H1 (cell line): ENCODE measurements at regions not wholly inside any gene's neighbourhood (a gene's known extent, or its start where the extent isn't known, plus 50 kb on each side); places are given as distances from the start of the nearest gene placed in this dataset.

Source experiments
- CTCF ChIA-PET: fragments of 300-600 bp; sonication (Branson Sonifier 250); formaldehyde crosslinking; loops from one replicate; lab custom pipeline; 2021; ENCODE audit not compliant: partially characterized antibody; lab: Charles Lee
- POLR2A ChIA-PET: fragments of 300-600 bp; sonication (Branson Sonifier 250); formaldehyde crosslinking; loops from one replicate; lab custom pipeline; 2021; ENCODE audit warnings: inconsistent platforms; ENCODE audit not compliant: partially characterized antibody; lab: Charles Lee
- DNase-seq, 2 experiments: peaks; one replicate each; pipeline versions ENCODE4 v3.0.0 to v3.0.0-alpha.2; 2010 to 2022; ENCODE audit warnings: low spot score in 2 of 2, low read depth in 1 of 2, mixed read lengths in 1 of 2
- FAIRE-seq: peaks from 2 replicates; lab custom pipeline; 2011; peaks lifted over from hg19 to GRCh38; lab: Jason Lieb, UNC
- H2AFZ ChIP-seq: 2 replicates; pipeline ENCODE4 v1.8.1; 2012; ENCODE audit warnings: low read length, inconsistent platforms
- H2AK5ac ChIP-seq: 2 replicates; pipeline ENCODE4 v1.6.1; 2013; ENCODE audit warnings: low read depth, low read length
- H2BK120ac ChIP-seq: replicated peaks from 2 replicates; pipeline ENCODE3; 2013; ENCODE audit warnings: low read depth, low read length, inconsistent platforms
- H2BK12ac ChIP-seq: 2 replicates; pipeline ENCODE4 v1.6.1; 2013; ENCODE audit warnings: low read depth, low read length
- H2BK15ac ChIP-seq: 2 replicates; pipeline ENCODE4 v1.6.1; 2013; ENCODE audit warnings: low read length
- H2BK20ac ChIP-seq: 2 replicates; pipeline ENCODE4 v1.6.1; 2013; ENCODE audit warnings: low read length
- H2BK5ac ChIP-seq: 2 replicates; pipeline ENCODE4 v1.6.1; 2013; ENCODE audit warnings: low read depth, low read length
- H3K14ac ChIP-seq: 2 replicates; pipeline ENCODE4 v1.6.1; 2013; ENCODE audit warnings: inconsistent platforms; ENCODE audit not compliant: insufficient read length
- H3K18ac ChIP-seq: 2 replicates; pipeline ENCODE4 v1.6.1; 2013; ENCODE audit warnings: low read length; ENCODE audit errors: extremely low read depth
- H3K23ac ChIP-seq: 2 replicates; pipeline ENCODE4 v1.6.1; 2013; ENCODE audit warnings: inconsistent platforms; ENCODE audit not compliant: insufficient read length
- H3K23me2 ChIP-seq: 2 replicates; pipeline ENCODE4 v1.6.1; 2013; ENCODE audit warnings: low read depth, low read length
- H3K27ac ChIP-seq: 2 replicates; pipeline ENCODE4 v1.6.1; 2011; ENCODE audit warnings: low read depth, low read length, inconsistent platforms
- H3K27me3 ChIP-seq, 4 experiments: replicated peaks in 1 of 4; 1 replicate in 1 of 4; 2 replicates in 3 of 4; pipeline versions ENCODE4 v1.6.1 to v1.8.1; 2011 to 2013; ENCODE audit warnings: low read length in 3 of 4, mild to moderate bottlenecking in 3 of 4, inconsistent platforms in 2 of 4, mixed read lengths in 2 of 4, moderate library complexity in 1 of 4; ENCODE audit not compliant: control insufficient read depth in 3 of 4, insufficient read depth in 3 of 4; ENCODE audit errors: extremely low read depth in 1 of 4
- H3K36me3 ChIP-seq, 4 experiments: 2 replicates each; pipeline versions ENCODE4 v1.6.1 to v1.8.1; 2011 to 2013; ENCODE audit warnings: mild to moderate bottlenecking in 4 of 4, low read length in 3 of 4, moderate library complexity in 2 of 4, control low read depth in 1 of 4, inconsistent platforms in 1 of 4; ENCODE audit not compliant: insufficient read depth in 4 of 4, control insufficient read depth in 2 of 4
- H3K4ac ChIP-seq: replicated peaks from 2 replicates; pipeline ENCODE3; 2013; ENCODE audit warnings: low read length, low read depth, mixed read lengths, inconsistent platforms; ENCODE audit not compliant: insufficient read length
- H3K4me1 ChIP-seq, 4 experiments: replicated peaks in 1 of 4; 1 replicate in 1 of 4; 2 replicates in 3 of 4; pipeline versions ENCODE4 v1.6.1 to v1.8.1; 2011 to 2013; ENCODE audit warnings: low read length in 3 of 4, inconsistent platforms in 2 of 4, mixed read lengths in 1 of 4; ENCODE audit not compliant: insufficient read depth in 4 of 4, control insufficient read depth in 3 of 4
- H3K4me2 ChIP-seq, 2 experiments: 2 replicates each; pipeline versions ENCODE4 v1.6.1 to v1.8.1; 2011 to 2013; ENCODE audit warnings: low read depth in 2 of 2, low read length in 2 of 2, control low read depth in 1 of 2, inconsistent platforms in 1 of 2, mild to moderate bottlenecking in 1 of 2; ENCODE audit not compliant: insufficient read depth in 1 of 2
- H3K4me3 ChIP-seq, 4 experiments: fragments of 200-600, 300-600 bp in 1 of 4; sonication (generic), shearing (Covaris generic), sonication (Bioruptor Twin) in 1 of 4; 2 replicates each; pipeline versions ENCODE4 v1.5.1 to v1.8.1; 2011 to 2016; ENCODE audit warnings: low read length in 4 of 4, low read depth in 3 of 4, control low read depth in 2 of 4, inconsistent platforms in 2 of 4, mild to moderate bottlenecking in 2 of 4, mixed read lengths in 1 of 4, moderate library complexity in 1 of 4; ENCODE audit not compliant: insufficient read depth in 2 of 4; ENCODE audit errors: extremely low read depth in 1 of 4
- H3K56ac ChIP-seq: replicated peaks from 2 replicates; pipeline ENCODE3; 2013; ENCODE audit warnings: low read depth, mild to moderate bottlenecking, mixed read lengths, low read length, inconsistent platforms; ENCODE audit not compliant: insufficient read length
- H3K79me1 ChIP-seq: 2 replicates; pipeline ENCODE4 v1.6.1; 2013; ENCODE audit warnings: low read depth, low read length, control low read depth
- H3K79me2 ChIP-seq, 2 experiments: 2 replicates each; pipeline versions ENCODE4 v1.6.1 to v1.8.1; 2012 to 2013; ENCODE audit warnings: low read length in 2 of 2, mild to moderate bottlenecking in 2 of 2, inconsistent platforms in 1 of 2; ENCODE audit not compliant: insufficient read depth in 2 of 2, control insufficient read depth in 1 of 2
- H3K9ac ChIP-seq, 4 experiments: replicated peaks in 1 of 4; 1 replicate in 1 of 4; 2 replicates in 3 of 4; pipeline versions ENCODE4 v1.6.1 to v1.8.1; 2011 to 2013; ENCODE audit warnings: low read depth in 3 of 4, low read length in 3 of 4, control low read depth in 2 of 4, mild to moderate bottlenecking in 2 of 4, moderate library complexity in 2 of 4, inconsistent platforms in 1 of 4; ENCODE audit errors: extremely low read depth in 1 of 4
- H3K9me3 ChIP-seq, 2 experiments: 2 replicates each; pipeline versions ENCODE4 v1.6.1 to v1.8.1; 2012 to 2013; ENCODE audit warnings: mild to moderate bottlenecking in 2 of 2, moderate library complexity in 2 of 2, control low read depth in 1 of 2, inconsistent platforms in 1 of 2, low read depth in 1 of 2, low read length in 1 of 2, mixed read lengths in 1 of 2; ENCODE audit not compliant: insufficient read depth in 2 of 2
- H4K20me1 ChIP-seq, 2 experiments: replicated peaks in 1 of 2; 2 replicates each; pipeline versions ENCODE3 to v1.8.1; 2011 to 2013; ENCODE audit warnings: inconsistent platforms in 2 of 2, low read length in 2 of 2, mild to moderate bottlenecking in 1 of 2; ENCODE audit not compliant: insufficient read depth in 2 of 2, control insufficient read depth in 1 of 2
- H4K5ac ChIP-seq: 2 replicates; pipeline ENCODE4 v1.6.1; 2013; ENCODE audit warnings: low read length, low read depth, mixed read lengths, inconsistent platforms; ENCODE audit not compliant: insufficient read length
- H4K8ac ChIP-seq: 2 replicates; pipeline ENCODE4 v1.8.0; 2013; ENCODE audit warnings: mild to moderate bottlenecking, moderate library complexity, low read length, inconsistent platforms; ENCODE audit not compliant: insufficient read depth; ENCODE audit errors: extremely low read depth
- H4K91ac ChIP-seq: replicated peaks from 2 replicates; pipeline ENCODE3; 2013; ENCODE audit warnings: low read length, mixed read lengths, inconsistent platforms; ENCODE audit not compliant: insufficient read length
- ATF2 ChIP-seq: IDR thresholded peaks from 2 replicates; pipeline ENCODE4 v1.6.1; 2012; ENCODE audit warnings: low read length, inconsistent platforms
- CHD1 ChIP-seq: IDR thresholded peaks from 2 replicates; pipeline ENCODE4 v1.6.1; 2012; ENCODE audit warnings: low read depth, low read length, improper control_type of control experiment
- CTCF ChIP-seq, 3 experiments: IDR thresholded peaks; 1 replicate in 2 of 3; 2 replicates in 1 of 3; pipeline versions ENCODE4 v1.5.1 to v1.6.1; 2011; ENCODE audit warnings: low read length in 3 of 3, mild to moderate bottlenecking in 3 of 3, inconsistent platforms in 2 of 3, low read depth in 1 of 3, moderate library complexity in 1 of 3; ENCODE audit not compliant: insufficient read depth in 1 of 3; ENCODE audit errors: control extremely low read depth in 1 of 3
- HDAC6 ChIP-seq: IDR thresholded peaks from one replicate; pipeline ENCODE4 v1.7.1; 2012; ENCODE audit warnings: low read depth, mild to moderate bottlenecking, inconsistent platforms, low read length, moderate library complexity
- KDM5A ChIP-seq: fragments of 200-600 bp; IDR thresholded peaks from 2 replicates; pipeline ENCODE4 v1.7.1; 2012; ENCODE audit warnings: mild to moderate bottlenecking, low read length, inconsistent platforms, mixed read lengths
- NANOG ChIP-seq: IDR thresholded peaks from 2 replicates; pipeline ENCODE4 v1.6.1; 2011; ENCODE audit warnings: low read length, low read depth, mild to moderate bottlenecking, inconsistent platforms; ENCODE audit not compliant: insufficient read depth, poor library complexity, severe bottlenecking
- POLR2A ChIP-seq, 2 experiments: IDR thresholded peaks; 1 replicate in 1 of 2; 2 replicates in 1 of 2; pipeline ENCODE4 v1.6.1; 2011; ENCODE audit warnings: low read depth in 2 of 2, low read length in 2 of 2, mild to moderate bottlenecking in 2 of 2; ENCODE audit errors: control extremely low read depth in 1 of 2
- SIRT6 ChIP-seq: IDR thresholded peaks from one replicate; pipeline ENCODE4 v1.7.1; 2012; ENCODE audit warnings: low read length, inconsistent platforms
- TAF7 ChIP-seq: optimal IDR thresholded peaks from 2 replicates; pipeline ENCODE3; 2011; ENCODE audit warnings: low read depth, mild to moderate bottlenecking, inconsistent platforms, low read length, moderate library complexity, borderline replicate concordance
- TCF12 ChIP-seq: IDR thresholded peaks from 2 replicates; pipeline ENCODE4 v1.6.1; 2011; ENCODE audit warnings: low read depth, mild to moderate bottlenecking, low read length
- TEAD4 ChIP-seq: IDR thresholded peaks from 2 replicates; pipeline ENCODE4 v1.6.1; 2012; ENCODE audit warnings: low read depth, low read length, inconsistent platforms, mixed read lengths
- ZNF274 ChIP-seq: IDR thresholded peaks from 2 replicates; pipeline ENCODE4 v1.7.0; 2012; ENCODE audit warnings: low read length, borderline replicate concordance; ENCODE audit errors: extremely low read depth
- WGBS, 2 experiments: shearing (Covaris generic) in 1 of 2; methylation state at CpG; one replicate each; pipeline versions ENCODE4 v1.1.6 to v1.1.7; 2013 to 2015; ENCODE audit warnings: low lambda C conversion rate in 2 of 2, mixed read lengths in 2 of 2, inconsistent platforms in 1 of 2, low coverage in 1 of 2, missing lambda C conversion rate in 1 of 2; ENCODE audit not compliant: insufficient replicate concordance in 2 of 2, insufficient coverage in 1 of 2, insufficient read length in 1 of 2; ENCODE audit errors: extremely low coverage in 1 of 2, missing lambda C conversion rate in 1 of 2; 5-methylcytosine and 5-hydroxymethylcytosine counted together

- FAIRE-seq: no peak
- Histone ChIP-seq H3K4me1 (no peaks in the 10 kb centered on the region), H2BK5ac (no peak overlapping the region), H3K27ac (no peak overlapping the region), H2AFZ (no peak overlapping the region), H4K91ac (no peak overlapping the region), H3K79me2 (no peaks in the 10 kb centered on the region), H2BK12ac (no peak overlapping the region), H3K4me3 (no peak overlapping the region), H3K79me1 (no peaks in the 10 kb centered on the region), H3K23me2 (no peaks in the 10 kb centered on the region), H3K9me3 (no peaks in the 10 kb centered on the region), H3K27me3 (no peaks in the 10 kb centered on the region), H3K23ac (no peak overlapping the region), H4K20me1 (no peaks in the 10 kb centered on the region), H3K9ac (no peak overlapping the region), H4K5ac (no peak overlapping the region), H3K4me2 (no peak overlapping the region), H3K18ac (no peak overlapping the region), H2BK20ac (no peak overlapping the region), H2BK15ac (no peak overlapping the region), H2AK5ac (no peak overlapping the region), H3K36me3 (no peaks in the 10 kb centered on the region), H4K8ac (no peak overlapping the region), H3K4ac (no peak overlapping the region), H3K14ac (no peak overlapping the region), H3K56ac (no peak overlapping the region), H2BK120ac (no peak overlapping the region)
- WGBS, 2 experiments: 83% methylated on average over 2 of the region's 2 CpGs; no CpG with 5 or more reads in 1 of the 2 experiments
- ChIA-PET POLR2A (no interaction called here), CTCF (no interaction called here)
- no peak for DNase-seq
- TF ChIP-seq HDAC6 (no peak), TCF12 (no peak), ATF2 (no peak), CHD1 (no peak), TAF7 (no peak), SIRT6 (no peak), KDM5A (no peak), POLR2A (IDR thresholded peaks at IDR 0.05; ENCODE audit: control extremely low read depth in 1 of 2, low read depth in 2 of 2, low read length in 2 of 2) (no peak), ZNF274 (no peak), NANOG (no peak), CTCF (IDR thresholded peaks at IDR 0.05; ENCODE audit: control extremely low read depth in 1 of 3, insufficient read depth in 1 of 3, low read depth in 1 of 3, low read length in 3 of 3) (no peak), TEAD4 (no peak)
Measured at GRCh38 chr3:34889641-34890040, 749.7 kb upstream of the ARPP21 start.
